ENCODE measurements at regions not wholly inside any gene's neighbourhood (a gene's known extent, or its start where the extent isn't known, plus 50 kb on each side); places are given as distances from the start of the nearest gene placed in this dataset.
A peak's percentile ranks its signal among the peaks of the same experiment; 100 is the strongest.
"Not testable (repeated sequence)": the region's sequence is repeated elsewhere in the genome, so short reads cannot be mapped to it uniquely, and the experiment has no call there.

- peaks cover 39% of the 10 kb centered on the region for H3K4me1 Mint-ChIP-seq
- H3K27ac Mint-ChIP-seq = no peak overlapping the region
- H3K27me3 Mint-ChIP-seq (ENCODE audit: low read depth) = no peaks in the 10 kb centered on the region
- TF ChIP-seq, protein P1, sequence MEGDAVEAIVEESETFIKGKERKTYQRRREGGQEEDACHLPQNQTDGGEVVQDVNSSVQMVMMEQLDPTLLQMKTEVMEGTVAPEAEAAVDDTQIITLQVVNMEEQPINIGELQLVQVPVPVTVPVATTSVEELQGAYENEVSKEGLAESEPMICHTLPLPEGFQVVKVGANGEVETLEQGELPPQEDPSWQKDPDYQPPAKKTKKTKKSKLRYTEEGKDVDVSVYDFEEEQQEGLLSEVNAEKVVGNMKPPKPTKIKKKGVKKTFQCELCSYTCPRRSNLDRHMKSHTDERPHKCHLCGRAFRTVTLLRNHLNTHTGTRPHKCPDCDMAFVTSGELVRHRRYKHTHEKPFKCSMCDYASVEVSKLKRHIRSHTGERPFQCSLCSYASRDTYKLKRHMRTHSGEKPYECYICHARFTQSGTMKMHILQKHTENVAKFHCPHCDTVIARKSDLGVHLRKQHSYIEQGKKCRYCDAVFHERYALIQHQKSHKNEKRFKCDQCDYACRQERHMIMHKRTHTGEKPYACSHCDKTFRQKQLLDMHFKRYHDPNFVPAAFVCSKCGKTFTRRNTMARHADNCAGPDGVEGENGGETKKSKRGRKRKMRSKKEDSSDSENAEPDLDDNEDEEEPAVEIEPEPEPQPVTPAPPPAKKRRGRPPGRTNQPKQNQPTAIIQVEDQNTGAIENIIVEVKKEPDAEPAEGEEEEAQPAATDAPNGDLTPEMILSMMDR (IDR thresholded peaks at IDR 0.05; ENCODE audit: unreplicated experiment in 3 of 3) = no peak
- no peaks in the 10 kb centered on the region for H3K9me3 Mint-ChIP-seq
- no peak overlapping the region for H3K4me3 Mint-ChIP-seq
- no peaks in the 10 kb centered on the region for H3K36me3 Mint-ChIP-seq (ENCODE audit: low read depth)
Observed at GRCh38 chr2:182543741-182544525, 117.1 kb upstream of the PDE1A start.

- H3K4me3 Mint-ChIP-seq = no peak overlapping the region
- H3K36me3 Mint-ChIP-seq (ENCODE audit: low read depth) = no peaks in the 10 kb centered on the region
- TF ChIP-seq, protein P1 (IDR thresholded peaks at IDR 0.05; ENCODE audit: unreplicated experiment in 3 of 3) = no peak
- H3K4me1 Mint-ChIP-seq = peaks cover 39% of the 10 kb centered on the region
- H3K27me3 Mint-ChIP-seq (ENCODE audit: low read depth) = no peaks in the 10 kb centered on the region
- H3K9me3 Mint-ChIP-seq = no peaks in the 10 kb centered on the region
- H3K27ac Mint-ChIP-seq = peak overlapping the region in 1 of 3 experiments; percentile 41
Observed at GRCh38 chr2:182545420-182546167, 118.8 kb upstream of the PDE1A start.

GRCh38 chr2:182548031-182548950 is 121.5 kb upstream of the PDE1A start:
- Mint-ChIP-seq H3K36me3 (ENCODE audit: low read depth) (no peaks in the 10 kb centered on the region), H3K27me3 (ENCODE audit: low read depth) (no peaks in the 10 kb centered on the region), H3K27ac (peak overlapping the region; percentile 57 to 86 (median 73)), H3K4me1 (peaks cover 30% of the 10 kb centered on the region), H3K9me3 (no peaks in the 10 kb centered on the region), H3K4me3 (peak overlapping the region in 1 of 3 experiments; percentile 29)
- TF ChIP-seq, protein P1 (IDR thresholded peaks at IDR 0.05; ENCODE audit: unreplicated experiment in 3 of 3) = no peak

DNA sequence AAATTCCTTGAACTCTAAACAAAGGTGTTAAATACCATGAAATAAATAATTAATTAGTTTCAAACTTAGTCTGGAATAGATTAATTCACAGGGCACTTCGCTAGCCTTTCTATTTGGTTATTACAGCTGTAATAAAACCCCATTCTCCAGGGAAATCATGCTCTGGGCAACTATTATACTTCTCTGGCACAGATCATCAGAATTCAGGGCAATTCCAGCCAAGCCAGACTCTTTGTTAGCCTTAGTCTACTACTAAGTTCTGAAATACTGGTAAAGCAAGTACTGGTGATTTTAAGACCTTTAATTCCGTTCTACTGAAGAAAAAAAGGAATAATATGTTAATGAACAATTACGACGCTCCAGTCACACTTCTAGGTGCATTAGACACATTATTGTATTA is 123.4 kb upstream of the PDE1A start:
- Mint-ChIP-seq H3K4me1 (peaks cover 23% of the 10 kb centered on the region), H3K27me3 (ENCODE audit: low read depth) (no peaks in the 10 kb centered on the region), H3K4me3 (no peak overlapping the region), H3K9me3 (no peaks in the 10 kb centered on the region), H3K36me3 (ENCODE audit: low read depth) (no peaks in the 10 kb centered on the region), H3K27ac (no peak overlapping the region)
- TF ChIP-seq, protein P1 (IDR thresholded peaks at IDR 0.05; ENCODE audit: unreplicated experiment in 3 of 3) = no peak

DNA sequence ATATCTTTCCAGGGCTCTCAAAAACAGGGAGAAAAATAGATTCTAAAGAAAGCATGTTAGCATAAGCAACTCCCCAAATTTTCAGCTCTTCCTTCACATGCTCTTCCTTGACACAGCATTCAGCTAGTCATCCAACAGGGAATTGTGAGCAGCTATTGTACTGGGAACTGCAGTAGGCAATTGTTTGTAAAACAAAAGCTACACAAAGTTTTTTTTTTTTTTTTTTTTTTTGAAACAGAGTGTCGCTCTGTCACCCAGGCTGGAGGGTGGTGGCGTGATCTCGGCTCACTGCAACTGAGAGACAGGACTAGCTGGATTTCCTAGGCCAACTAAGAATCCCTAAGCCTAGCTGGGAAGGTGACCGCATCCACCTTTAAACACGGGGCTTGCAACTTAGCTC is 125.4 kb upstream of the PDE1A start:
- not testable (repeated sequence) for H3K27ac Mint-ChIP-seq; H3K9me3 Mint-ChIP-seq; H3K4me3 Mint-ChIP-seq; H3K36me3 Mint-ChIP-seq (ENCODE audit: low read depth); H3K27me3 Mint-ChIP-seq (ENCODE audit: low read depth)
- peaks cover 13% of the 10 kb centered on the region for H3K4me1 Mint-ChIP-seq

DNA sequence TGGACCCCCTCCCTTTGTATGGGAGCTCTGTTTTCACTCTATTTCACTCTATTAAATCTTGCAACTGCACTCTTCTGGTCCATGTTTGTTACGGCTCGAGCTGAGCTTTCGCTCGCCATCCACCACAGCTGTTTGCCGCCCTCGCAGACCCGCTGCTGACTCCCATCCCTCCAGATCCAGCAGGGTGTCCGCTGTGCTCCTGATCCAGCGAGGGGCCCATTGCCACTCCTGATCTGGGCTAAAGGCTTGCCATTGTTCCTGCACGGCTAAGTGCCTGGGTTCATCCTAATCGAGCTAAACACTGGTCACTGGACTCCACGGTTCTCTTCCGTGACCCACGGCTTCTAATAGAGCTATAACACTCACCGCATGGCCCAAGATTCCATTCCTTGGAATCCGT is 125.9 kb upstream of the PDE1A start:
- not testable (repeated sequence) for H3K4me1 Mint-ChIP-seq; H3K36me3 Mint-ChIP-seq (ENCODE audit: low read depth); H3K4me3 Mint-ChIP-seq; H3K27ac Mint-ChIP-seq; H3K9me3 Mint-ChIP-seq; H3K27me3 Mint-ChIP-seq (ENCODE audit: low read depth)

Measured in nephron (organoid).